HepG2 (cell line): ENCODE measurements at regions not wholly inside any gene's neighbourhood (a gene's known extent, or its start where the extent isn't known, plus 50 kb on each side); places are given as distances from the start of the nearest gene placed in this dataset.

Experiments
- CTCF ChIP-seq: sonication (generic); formaldehyde crosslinking; IDR thresholded peaks from 2 replicates; pipeline ENCODE4 v1.5.0; 2020; ENCODE audit warnings: mild to moderate bottlenecking, missing genetic modification reagents, moderate library complexity
- POLR2AphosphoS5 ChIP-seq: IDR thresholded peaks from 2 replicates; pipeline ENCODE4 v1.6.1; 2012; ENCODE audit warnings: low read depth, low read length
- SMAD3 ChIP-seq: sonication (generic); formaldehyde crosslinking; IDR thresholded peaks from 2 replicates; pipeline ENCODE4 v1.4.0; 2020; ENCODE audit warnings: missing genetic modification reagents
- SRF ChIP-seq: IDR thresholded peaks from 2 replicates; pipeline ENCODE4 v1.6.1; 2011; ENCODE audit warnings: mild to moderate bottlenecking, low read depth, low read length, moderate library complexity
- TF ChIP-seq, protein P1 (sequence below), 2 experiments: sonication (generic) in 1 of 2; formaldehyde crosslinking in 1 of 2; IDR thresholded peaks; 2 replicates each; pipeline versions ENCODE4 v1.5.1 to v1.6.1; 2011 to 2020; ENCODE audit warnings: borderline replicate concordance in 1 of 2, low read depth in 1 of 2, low read length in 1 of 2, mild to moderate bottlenecking in 1 of 2, missing genetic modification reagents in 1 of 2, moderate library complexity in 1 of 2

DNA sequence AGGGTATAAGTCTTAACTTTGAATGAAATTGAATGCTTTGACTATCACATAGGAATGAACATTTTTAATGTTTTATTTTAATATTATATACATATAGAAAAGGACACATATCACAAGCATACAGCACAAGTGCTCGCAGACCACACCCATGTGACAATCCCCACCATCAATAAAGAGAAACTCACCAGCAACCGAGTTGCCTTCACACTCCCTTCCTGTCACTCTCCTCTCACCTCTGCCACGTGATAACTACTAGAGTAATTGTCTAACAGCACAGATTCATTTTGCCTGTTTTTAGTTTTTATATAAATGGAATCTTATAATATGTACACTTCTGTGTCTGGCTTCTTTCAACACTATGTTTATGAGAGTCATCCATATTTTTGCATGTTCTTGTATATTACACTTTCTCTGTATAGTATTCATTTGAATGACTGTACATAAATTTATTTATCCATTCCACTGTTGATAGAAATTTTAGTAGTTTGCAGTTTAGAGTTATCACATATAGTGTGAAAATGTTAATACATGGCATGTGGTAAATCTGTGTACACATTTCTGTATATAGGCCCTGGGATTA lies 304.9 kb upstream of the DUSP10 start:
- TF ChIP-seq CTCF (CRISPR knock-in tag) (no peak), SRF (no peak), POLR2AphosphoS5 (no peak), SMAD3 (CRISPR knock-in tag) (no peak)
- TF ChIP-seq, protein P1, sequence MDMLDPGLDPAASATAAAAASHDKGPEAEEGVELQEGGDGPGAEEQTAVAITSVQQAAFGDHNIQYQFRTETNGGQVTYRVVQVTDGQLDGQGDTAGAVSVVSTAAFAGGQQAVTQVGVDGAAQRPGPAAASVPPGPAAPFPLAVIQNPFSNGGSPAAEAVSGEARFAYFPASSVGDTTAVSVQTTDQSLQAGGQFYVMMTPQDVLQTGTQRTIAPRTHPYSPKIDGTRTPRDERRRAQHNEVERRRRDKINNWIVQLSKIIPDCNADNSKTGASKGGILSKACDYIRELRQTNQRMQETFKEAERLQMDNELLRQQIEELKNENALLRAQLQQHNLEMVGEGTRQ (IDR thresholded peaks at IDR 0.05; ENCODE audit: low read depth, low read length): no peak
- TF ChIP-seq, protein P1 (CRISPR knock-in tag; IDR thresholded peaks at IDR 0.05; ENCODE audit: borderline replicate concordance): no peak
